ENCODE measurements at regions not wholly inside any gene's neighbourhood (a gene's known extent, or its start where the extent isn't known, plus 50 kb on each side); places are given as distances from the start of the nearest gene placed in this dataset.
"Not testable (repeated sequence)": the region's sequence is repeated elsewhere in the genome, so short reads cannot be mapped to it uniquely, and the experiment has no call there.

DNA sequence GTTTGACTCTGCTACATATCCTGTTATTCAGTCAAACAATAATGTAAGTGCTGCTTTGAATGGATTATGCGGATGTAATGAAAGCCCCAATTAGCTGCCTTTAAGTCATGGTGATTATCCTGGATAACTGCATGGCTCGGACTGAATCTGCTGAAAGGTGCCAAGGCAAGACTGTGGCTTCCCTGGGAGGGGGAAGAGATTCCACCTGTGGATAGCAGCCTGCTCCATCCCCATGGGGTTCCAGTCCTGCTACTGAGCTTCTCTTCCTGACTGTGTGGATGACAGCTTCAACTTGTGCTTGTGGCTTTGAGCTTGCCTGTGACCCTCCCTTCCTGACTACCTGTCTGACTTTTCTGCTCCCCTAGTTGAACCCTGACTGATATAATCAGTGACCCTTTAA, 540.0 kb upstream of the GYPC start:
- DNase-seq: no peak

DNA sequence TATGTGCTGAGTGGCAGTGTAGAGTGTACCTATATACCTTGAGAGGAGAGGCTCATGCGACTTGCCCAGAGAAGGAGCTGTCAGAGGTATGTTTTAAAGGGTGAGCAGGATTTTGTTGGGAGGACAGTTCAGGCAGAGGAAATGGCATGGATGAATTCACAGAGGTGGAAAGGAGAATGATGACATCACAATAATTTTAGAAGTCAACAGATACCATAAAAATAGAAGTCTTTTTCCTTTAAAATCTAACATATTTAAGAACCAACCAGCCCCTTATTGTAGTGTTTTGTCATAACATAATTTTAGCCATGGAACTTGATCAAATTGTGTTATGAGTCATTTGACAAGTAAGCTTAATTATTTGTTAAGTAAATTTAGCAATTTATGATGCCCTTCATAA, 538.1 kb upstream of the GYPC start:
- no peak for DNase-seq

DNA sequence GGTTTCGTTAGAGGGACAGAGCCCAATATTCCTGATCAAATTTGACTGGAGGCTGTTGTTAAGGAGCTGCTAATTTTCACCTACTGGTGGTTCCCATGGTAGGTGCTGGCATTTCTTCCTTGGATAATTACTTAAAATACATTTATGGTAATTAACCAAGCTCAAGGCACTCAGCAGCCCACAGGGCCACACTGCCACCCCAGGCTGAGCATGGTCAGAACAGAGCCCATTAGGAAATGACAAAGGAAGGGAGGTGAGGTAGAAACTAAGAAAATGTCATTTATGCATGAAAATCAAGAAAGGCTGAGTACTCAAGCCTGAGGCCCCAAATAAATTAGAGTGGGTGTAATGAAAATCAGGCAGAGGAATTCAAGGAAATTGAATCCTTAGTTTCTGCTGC, 510.2 kb upstream of the GYPC start:
- DNase-seq: no peak

DNA sequence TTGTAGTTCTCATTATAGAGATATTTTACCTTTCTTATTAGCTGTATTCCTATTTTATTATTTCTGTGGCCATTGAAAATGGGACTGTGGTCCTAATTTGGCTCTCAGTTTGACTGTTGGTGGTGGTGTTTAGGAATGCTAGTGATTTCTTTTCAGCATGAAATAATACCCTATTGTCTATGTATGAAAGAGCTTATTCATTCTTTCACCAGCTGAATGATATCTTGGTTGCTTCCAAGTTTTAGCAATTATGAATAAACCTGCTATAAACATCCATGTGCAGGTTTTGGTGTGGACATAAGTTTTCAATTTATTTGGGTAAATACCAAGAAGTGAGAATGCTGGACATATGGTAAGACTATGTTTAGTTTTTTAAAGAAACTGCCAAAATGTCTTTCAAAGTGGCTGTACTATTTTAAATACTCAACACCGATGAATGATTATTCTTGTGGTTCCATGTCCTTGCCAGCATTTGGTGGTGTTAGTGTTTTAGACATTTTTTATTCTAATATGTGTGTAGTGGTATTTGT, 501.6 kb upstream of the GYPC start:
- DNase-seq: no peak

DNA sequence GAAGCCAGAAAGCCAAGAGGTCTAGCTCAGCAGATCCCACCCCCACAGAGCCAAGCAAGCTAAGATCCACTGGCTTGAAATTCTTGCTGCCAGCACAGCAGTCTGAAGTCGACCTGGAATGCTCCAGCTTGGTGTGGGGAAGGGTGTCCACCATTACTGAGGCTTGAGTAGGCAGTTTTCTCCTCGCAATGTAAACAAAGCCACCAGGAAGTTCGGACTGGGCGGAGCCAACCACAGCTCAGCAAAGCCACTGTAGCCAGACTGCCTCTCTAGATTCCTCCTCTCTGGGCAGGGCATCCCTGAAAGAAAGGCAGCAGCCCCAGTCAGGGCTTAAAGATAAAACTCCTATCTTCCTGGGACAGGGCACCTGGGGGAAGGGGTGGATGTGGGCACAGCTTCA, 495.0 kb upstream of the GYPC start:
- not testable (repeated sequence) for DNase-seq

DNA sequence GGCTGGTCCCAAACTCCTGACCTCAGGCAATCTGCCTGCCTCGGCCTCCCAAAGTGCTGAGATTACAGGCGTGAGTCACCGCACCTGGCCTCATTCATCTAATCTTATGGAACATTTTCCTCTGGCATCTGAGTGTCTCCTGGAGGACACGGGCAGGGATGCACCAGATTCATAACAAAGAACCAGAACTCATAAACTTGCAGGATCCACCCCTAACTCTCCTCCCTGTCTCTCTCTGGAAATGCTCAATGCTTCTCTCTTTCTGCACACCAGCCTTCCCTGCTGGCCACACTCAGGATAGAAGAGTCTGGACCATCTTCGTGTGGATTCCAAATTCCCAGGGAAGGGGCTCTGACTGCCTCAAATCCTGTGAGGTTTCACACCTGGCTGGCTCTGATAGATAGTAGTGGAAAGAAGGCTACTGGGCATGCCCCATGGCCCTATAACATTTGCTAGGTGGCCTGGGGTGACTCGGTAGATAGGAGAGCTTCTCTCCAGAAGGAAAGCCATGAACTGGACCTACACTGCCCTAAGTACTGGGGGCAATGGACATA, 483.2 kb upstream of the GYPC start:
- no peak for DNase-seq

DNA sequence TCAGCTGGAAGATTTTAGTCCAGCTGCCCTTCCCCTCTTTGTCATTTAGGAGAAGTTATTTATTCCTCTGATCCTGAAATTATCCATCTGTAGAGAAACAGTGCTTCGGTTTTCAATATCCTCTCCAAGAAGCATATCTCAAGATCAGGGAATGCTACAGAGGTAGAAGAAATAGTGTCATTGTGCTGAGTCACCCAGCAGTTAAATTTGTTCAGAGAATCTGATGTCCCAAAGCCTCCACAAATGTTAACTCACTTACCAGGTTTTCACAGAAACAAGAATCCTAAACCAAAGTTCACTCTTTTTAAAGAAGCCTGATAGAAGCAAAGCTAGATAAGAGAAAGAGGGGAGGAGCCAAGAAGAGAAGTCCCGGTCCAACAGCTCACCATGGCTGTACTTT, 480.7 kb upstream of the GYPC start:
- DNase-seq: no peak

DNA sequence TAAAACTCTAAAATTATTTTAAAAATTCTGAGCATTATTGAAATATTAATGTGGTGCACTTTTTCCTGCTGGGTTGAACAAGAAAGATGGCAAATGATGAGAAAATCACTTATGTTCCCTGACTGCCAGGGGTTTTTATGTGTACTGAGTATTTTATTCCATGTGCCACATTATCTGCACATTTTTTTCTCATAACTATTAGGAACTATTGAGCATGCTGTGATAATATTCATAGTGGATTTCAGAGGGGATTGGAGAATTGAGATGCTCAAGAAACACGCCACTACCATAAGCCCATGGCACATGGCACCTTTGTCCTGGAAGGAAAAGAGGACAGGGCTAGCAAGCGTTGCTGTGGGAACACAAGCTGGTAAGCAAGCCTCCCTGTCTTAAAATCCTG, 478.5 kb upstream of the GYPC start:
- no peak for DNase-seq

DNA sequence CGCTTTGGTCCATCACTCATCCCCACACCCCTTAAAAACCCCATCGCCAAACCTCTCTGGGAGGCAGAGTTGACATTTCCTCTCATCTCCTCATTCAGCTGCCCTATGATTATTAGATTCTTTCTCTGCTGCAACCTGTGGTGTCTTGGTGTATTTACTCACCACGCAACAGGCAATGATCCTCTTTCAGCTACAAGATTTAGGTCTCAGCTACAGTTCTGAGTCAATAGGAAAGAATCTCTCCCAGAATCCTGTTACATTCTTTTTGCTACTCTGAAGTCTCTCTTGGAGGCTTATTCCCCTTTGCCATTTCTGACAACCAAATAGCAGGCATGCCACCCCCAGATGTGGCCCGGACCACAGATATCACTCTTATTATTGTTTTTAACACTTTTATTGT, 468.3 kb upstream of the GYPC start:
- DNase-seq: no peak

DNA sequence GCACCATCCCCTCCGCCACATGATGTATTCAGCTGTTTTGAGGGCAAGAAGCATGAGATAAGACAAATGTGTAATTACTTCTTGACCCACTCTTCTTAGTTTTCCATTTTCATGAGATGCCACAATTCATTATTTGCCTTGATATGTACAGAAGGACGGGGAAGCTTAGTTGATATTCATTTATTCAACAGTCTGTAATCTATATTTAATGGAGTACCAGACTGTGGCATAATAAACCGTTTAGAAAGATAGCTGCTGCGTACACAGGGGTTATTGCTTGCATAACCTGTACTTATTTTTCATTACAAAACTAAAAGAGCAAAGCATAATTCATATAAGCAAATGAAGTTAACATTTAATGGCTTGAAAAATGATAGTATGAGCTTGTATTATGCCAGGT, 466.4 kb upstream of the GYPC start:
- no peak for DNase-seq

DNA sequence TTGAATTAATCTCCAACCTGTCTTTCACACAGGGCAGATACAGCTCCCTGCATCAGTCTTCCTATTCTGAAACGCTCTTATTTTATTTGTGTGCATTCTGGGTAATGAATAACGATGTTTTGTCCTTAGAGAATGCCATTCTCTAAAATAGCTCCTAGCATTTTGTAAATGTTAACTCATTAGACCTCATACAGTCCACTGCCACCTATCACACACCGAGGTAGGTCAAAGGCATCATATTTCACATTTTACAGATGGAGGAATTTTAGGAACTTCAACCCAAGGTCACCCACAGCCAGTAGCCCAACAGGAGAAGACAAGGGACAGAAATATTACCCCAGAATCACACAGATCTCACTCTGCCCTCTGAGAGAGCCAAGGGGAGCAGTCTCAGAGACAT, 455.4 kb upstream of the GYPC start:
- DNase-seq: no peak

DNA sequence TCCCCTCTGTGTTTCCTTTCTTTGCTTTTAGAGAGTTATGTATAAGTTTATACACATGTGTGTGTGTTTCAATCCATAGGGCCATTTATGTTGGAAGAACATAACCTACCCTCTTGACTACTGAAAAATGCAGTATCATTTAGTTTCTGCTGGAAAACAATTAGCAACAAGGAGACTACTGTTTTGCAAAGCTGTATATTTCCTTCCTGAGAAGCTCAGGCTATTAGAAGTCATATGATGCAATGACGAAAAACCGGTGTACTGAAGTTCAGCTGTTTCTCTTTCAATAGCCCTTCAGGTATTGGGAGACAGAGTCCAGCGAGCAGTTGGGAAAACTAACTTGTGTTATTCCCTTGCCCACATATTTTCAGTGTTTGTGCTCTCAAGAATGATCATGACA, 447.7 kb upstream of the GYPC start:
- DNase-seq: no peak

DNA sequence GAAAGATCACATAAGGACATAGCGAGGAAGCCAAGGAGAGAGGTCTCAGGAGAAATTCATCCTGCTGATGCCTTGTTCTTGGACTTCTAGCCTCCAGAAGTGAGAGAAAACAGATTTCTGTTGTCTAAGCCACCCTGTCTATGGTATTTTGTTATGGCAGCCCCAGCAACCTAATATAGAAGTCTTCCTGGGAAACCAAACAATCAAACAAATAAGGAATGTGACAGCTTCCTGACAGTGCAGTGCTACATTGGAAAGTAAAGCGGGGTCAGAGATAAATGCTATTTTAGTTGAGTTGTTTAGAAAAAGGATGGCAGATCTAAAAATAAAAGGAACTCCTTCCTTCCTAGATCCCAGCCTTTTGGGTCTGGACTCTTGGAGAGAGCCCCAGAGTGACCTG, 443.2 kb upstream of the GYPC start:
- no peak for DNase-seq

DNA sequence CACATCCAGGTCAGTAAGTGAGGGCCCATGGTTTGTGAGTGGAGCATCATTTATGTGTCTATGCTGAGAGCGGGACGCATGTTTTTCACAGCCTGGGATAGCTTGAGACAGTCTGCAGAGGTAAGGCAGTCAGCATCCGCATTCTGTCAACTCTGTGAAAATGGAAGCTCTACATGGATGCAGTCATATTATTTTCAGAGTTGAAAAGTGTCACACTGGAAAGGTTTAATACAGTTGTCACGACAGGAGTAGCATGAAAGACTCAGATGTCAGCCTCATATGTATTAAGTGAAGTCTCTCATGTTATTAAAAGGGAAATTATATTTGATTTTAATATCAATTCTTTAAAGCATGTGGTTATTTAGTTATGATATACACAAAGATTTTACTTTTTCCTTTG, 436.9 kb upstream of the GYPC start:
- no peak for DNase-seq

DNA sequence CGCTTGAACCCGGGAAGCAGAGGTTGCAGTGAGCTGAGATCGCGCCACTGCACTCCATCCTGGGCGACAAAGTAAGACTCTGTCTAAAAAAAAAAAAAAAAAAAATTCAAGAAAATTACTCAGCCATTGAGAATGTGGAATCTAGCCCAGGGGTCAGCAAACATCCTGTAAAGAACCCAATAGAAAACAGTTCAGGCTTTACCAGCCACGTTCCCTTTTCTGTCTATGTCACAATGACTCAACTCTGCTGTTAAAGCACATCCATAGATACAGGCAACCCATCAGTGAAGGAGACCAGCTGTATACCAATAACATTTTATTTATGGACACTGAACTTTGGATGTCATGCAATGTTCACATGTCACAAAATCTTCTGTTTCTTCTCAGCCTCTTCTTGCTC, 435.6 kb upstream of the GYPC start:
- DNase-seq: no peak

DNA sequence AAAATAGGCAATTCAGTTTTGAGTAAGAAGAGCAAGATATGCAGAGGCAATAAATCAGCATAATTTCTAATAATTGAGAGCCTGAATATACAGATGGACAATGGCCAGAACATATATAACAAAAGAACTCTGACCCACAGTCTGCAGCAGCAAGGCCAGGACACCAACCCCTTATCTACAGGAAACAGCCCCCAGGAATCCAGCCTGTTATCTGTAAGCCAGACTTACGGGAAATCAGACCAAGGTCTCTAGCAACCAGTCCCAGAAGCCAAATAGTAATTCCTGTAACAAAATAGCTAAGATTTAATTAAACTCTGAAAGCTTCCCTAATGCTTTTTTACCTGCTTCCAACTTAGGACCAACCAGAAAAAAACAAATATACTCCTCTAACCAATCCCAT, 434.5 kb upstream of the GYPC start:
- no peak for DNase-seq

DNA sequence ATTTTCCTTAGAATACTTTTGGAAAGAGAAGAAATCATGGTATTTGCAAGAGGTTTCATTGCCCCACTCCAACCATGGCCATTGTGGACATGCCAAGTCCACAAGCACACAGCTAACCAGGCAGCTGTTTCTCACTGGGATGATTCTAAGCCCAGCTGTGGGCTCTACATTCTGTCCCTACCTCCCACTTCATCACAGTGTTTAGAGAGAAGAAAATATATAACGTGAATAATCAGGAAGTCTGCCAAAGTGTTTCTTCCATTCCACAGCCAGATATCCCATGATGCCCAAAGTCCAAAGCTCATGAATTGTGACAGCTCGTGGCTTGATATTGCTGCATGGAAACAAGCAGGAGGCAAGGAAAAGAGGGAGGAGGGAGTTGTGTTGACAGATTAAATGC, 433.7 kb upstream of the GYPC start:
- DNase-seq: no peak

DNA sequence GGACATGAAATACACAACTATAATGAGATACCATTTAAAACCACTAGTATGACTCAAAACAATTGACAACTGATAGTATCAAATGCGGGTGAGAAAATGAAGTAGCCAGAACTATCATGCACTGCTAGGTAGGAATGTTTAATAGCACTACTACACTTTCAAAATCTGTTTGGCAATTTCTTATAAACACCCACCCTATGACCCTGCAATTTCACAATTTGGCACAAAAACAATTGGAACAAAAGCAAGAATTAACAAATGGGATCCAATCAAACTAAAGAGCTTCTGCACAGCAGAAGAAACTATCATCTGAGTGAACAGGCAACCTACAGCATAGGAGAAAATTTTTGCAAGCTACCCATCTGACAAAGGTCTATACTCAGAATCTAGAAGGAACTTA, 431.2 kb upstream of the GYPC start:
- no peak for DNase-seq

DNA sequence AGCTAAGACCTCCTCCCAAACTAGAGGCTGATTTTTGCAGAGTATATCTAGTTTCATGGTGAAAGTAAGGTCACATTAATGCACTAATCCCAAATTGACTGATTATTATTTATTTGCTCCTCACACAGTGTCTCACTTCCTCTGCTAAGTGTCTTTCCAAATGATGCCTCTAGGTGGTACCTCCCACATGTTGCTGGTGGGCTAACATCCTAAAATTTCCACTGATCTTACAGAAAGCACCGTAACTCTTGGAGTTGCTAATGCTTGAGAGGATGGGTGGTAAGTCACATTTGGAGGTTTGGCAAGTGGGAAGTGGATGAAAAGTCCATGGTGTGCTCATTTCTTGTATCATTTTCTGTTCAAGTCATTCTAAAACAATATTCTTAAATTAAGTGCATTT, 428.7 kb upstream of the GYPC start:
- no peak for DNase-seq

DNA sequence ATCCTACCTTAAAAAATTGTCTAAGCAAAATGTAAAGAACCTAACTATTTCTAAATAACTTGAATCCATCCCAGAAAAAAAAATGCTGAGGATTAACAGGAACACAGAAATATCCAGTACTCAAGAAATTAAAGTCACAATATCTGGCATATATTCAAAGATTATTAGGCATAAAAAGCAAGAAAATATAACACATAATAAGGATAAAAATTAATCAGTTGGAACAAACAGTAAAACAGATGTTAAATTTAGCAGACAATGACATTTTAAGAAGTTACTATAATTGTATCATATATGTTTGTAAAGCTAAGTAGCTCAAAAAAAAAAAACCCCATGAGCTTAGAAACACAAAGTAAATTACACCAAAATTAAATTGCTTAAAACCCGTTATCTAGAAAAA, 427.4 kb upstream of the GYPC start:
- DNase-seq: no peak

DNA sequence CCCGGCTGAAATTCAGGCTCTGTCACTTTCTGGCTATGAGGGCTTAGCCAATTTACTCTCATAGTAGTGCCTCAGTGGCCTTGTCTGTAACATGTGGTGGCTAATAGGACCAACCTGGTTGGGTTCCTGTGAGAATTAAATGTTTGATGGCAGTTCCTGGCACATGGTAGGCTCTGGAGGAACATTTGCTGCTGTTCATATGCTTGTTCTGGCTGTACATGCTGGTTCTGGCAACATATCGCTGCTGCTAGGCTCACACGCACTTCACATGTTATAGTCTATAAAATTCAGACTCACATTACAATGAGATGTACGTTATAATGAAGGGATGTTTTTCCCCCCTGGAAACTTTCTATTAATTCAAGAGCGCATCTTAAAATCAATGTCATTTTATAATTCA, 417.7 kb upstream of the GYPC start:
- DNase-seq: no peak

DNA sequence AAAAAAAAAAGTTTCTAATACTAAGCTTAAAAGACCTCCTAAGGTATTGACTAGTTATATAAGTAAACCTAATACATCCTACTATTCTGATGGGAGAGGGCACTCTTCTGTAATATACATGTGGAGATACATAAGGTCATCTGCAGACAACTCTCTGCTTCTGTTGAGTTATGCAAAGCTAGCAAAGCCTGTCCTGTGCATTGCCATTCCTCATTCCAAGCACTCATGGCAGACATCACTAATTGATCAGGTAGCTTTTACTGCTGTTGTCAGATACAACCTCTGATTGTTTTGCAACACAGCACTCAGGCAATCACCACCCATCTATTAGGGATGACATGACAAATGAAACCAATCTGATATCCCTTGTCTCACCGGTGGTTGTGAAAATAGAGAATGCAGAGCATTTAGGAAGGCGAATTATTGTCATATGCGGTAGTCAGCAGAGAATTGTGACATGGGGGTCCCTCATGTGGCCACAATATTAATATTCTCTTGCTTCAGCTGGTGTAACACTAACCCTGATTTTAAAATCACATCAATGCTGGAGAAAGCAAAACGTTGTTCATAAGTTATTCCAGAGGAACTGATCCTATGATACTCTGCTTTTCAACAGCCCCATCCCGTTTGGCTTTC, 416.5 kb upstream of the GYPC start:
- no peak for DNase-seq

DNA sequence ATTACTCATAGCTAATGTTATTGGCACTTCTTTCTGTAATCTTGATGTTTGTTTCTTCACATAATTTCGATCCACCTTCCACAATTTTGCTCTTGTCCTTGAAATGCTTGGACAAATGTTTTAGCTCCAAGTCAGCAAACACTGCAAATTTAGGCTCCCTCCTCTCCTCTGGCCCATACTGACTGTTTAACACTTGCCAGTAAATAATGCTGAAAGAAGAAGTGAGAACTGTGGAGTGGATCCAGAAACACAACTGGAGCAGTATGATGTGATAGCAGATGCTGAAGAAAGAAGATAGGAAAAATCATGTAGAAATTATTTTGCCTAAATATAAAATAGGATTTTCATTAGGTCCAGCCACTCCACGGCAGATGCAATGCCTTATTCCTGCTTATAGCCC, 415.0 kb upstream of the GYPC start:
- no peak for DNase-seq

DNA sequence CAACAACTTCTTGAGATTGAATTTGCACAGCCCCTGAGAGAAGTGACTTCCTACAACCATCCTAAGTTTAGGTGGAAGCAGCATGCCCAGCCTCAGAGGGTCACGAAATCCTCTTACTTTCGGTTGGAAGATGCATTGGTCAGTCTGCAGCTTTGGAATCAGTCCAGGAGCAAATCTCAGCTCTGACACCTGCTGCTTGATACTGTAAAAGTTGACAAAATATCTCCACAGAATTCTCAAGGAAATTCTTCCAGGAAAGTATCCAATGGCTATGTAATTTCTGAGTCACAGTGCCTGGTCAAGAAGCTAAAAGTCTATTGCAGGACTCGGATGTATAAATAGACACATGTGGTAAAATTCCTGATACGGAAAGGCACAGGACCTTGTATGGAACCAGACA, 414.5 kb upstream of the GYPC start:
- DNase-seq: no peak

DNA sequence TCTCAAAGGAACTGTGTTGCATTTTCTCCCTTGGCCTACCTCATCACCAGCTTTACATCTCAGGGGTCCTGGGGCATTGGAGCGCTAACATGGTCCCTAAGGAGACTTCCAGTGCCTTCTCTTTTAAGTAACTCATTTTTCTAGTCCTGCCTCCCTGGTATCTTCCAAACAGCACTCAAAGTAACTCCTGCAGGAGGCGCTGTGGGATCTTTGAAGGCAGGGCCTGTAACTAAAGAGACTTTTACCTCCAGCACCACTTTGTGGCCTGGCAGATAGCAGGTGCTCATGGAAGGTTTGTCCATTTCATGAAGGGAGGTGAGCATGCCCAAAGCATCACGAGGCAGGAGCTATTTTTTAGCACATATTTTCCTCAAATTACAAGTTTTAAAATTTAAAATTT, 411.0 kb upstream of the GYPC start:
- DNase-seq: no peak

Data from activated effector memory CD4-positive, alpha-beta T cell treated with Interleukin-2 at 50 U/mL for 16 hours (primary cell).